IMR-90 (cell line): ENCODE measurements at regions not wholly inside any gene's neighbourhood (a gene's known extent, or its start where the extent isn't known, plus 50 kb on each side); places are given as distances from the start of the nearest gene placed in this dataset.

Source experiments
- ATAC-seq: fragments of 200-7000 bp; cut with Tn5 transposase; 2 replicates; pipeline ENCODE4 v1.9.1; 2020; ENCODE audit warnings: low read depth, mild to moderate bottlenecking, moderate library complexity
- BruUV-seq: library from RNA; stranded (reverse); fragments of 400-500 nt; replicated peaks from 2 replicates; lab custom pipeline; 2021; lab: Mats Ljungman, UMichigan
- CTCF ChIA-PET: fragments of 300-600 bp; formaldehyde crosslinking; extraction: SDS; loops from one replicate; lab custom pipeline; 2021; ENCODE audit warnings: antibody characterized with exemption; lab: Yijun Ruan, JAX
- POLR2A ChIA-PET: fragments of 300-600 bp; sonication (Branson Sonifier 250); formaldehyde crosslinking; loops from one replicate; lab custom pipeline; 2022; ENCODE audit warnings: antibody characterized with exemption; ENCODE audit not compliant: unreplicated experiment; lab: Charles Lee
- DNase-seq: peaks from one replicate; pipeline ENCODE4 v3.0.0; 2013
- H2AFZ ChIP-seq: replicated peaks from 2 replicates; pipeline ENCODE3; 2013; ENCODE audit warnings: low read length, mild to moderate bottlenecking; ENCODE audit not compliant: poor library complexity
- H2AK5ac ChIP-seq: 2 replicates; pipeline ENCODE4 v1.6.1; 2013; ENCODE audit warnings: low read depth, low read length, inconsistent platforms
- H2AK9ac ChIP-seq: replicated peaks from 2 replicates; pipeline ENCODE3; 2013; ENCODE audit warnings: mild to moderate bottlenecking, low read depth, low read length, moderate library complexity; ENCODE audit not compliant: poor library complexity
- H2BK120ac ChIP-seq: 2 replicates; pipeline ENCODE4 v1.6.1; 2013; ENCODE audit warnings: low read depth, low read length, inconsistent platforms
- H2BK15ac ChIP-seq: 3 replicates; pipeline ENCODE4 v1.6.1; 2013; ENCODE audit warnings: low read depth, low read length, inconsistent platforms
- H2BK20ac ChIP-seq: 2 replicates; pipeline ENCODE4 v1.6.1; 2013; ENCODE audit warnings: low read depth, mild to moderate bottlenecking, inconsistent platforms, low read length, moderate library complexity
- H2BK5ac ChIP-seq: 2 replicates; pipeline ENCODE4 v1.6.1; 2013; ENCODE audit warnings: mild to moderate bottlenecking, low read depth, low read length, inconsistent platforms; ENCODE audit not compliant: poor library complexity, severe bottlenecking
- H3K14ac ChIP-seq: replicated peaks from 2 replicates; pipeline ENCODE4 v1.6.1; 2013; ENCODE audit warnings: low read depth, low read length, inconsistent platforms
- H3K18ac ChIP-seq: 2 replicates; pipeline ENCODE4 v1.6.1; 2013; ENCODE audit warnings: low read depth, low read length, control low read depth
- H3K23ac ChIP-seq: 2 replicates; pipeline ENCODE4 v1.6.1; 2013; ENCODE audit warnings: low read depth, low read length, inconsistent platforms
- H3K27ac ChIP-seq: 2 replicates; pipeline ENCODE4 v1.5.1; 2013; ENCODE audit warnings: mild to moderate bottlenecking, control low read depth, low read length; ENCODE audit not compliant: insufficient read depth
- H3K27me3 ChIP-seq: 2 replicates; pipeline ENCODE4 v1.6.1; 2013; ENCODE audit warnings: low read length; ENCODE audit not compliant: control insufficient read depth, insufficient read depth
- H3K36me3 ChIP-seq: 2 replicates; pipeline ENCODE4 v1.6.1; 2013; ENCODE audit warnings: low read length, mixed read lengths; ENCODE audit not compliant: control insufficient read depth, insufficient read depth
- H3K4ac ChIP-seq: 2 replicates; pipeline ENCODE4 v1.6.1; 2013; ENCODE audit warnings: low read depth, low read length, inconsistent platforms
- H3K4me1 ChIP-seq: 2 replicates; pipeline ENCODE4 v1.6.1; 2013; ENCODE audit warnings: low read length, mixed read lengths; ENCODE audit not compliant: control insufficient read depth, insufficient read depth
- H3K4me2 ChIP-seq: 2 replicates; pipeline ENCODE4 v1.6.1; 2013; ENCODE audit warnings: low read depth, mild to moderate bottlenecking, control low read depth, low read length, moderate library complexity
- H3K4me3 ChIP-seq: 2 replicates; pipeline ENCODE4 v1.5.1; 2013; ENCODE audit warnings: low read depth, mild to moderate bottlenecking, control low read depth, low read length, moderate library complexity; ENCODE audit not compliant: insufficient read depth
- H3K56ac ChIP-seq: 2 replicates; pipeline ENCODE4 v1.6.1; 2013; ENCODE audit warnings: low read length, inconsistent platforms; ENCODE audit not compliant: insufficient read depth; ENCODE audit errors: extremely low read depth
- H3K79me1 ChIP-seq, 2 experiments: 2 replicates each; pipeline ENCODE4 v1.6.1; 2013; ENCODE audit warnings: low read length in 2 of 2, inconsistent platforms in 1 of 2, low read depth in 1 of 2
- H3K9ac ChIP-seq: 2 replicates; pipeline ENCODE4 v1.6.1; 2013; ENCODE audit warnings: low read depth, low read length, control low read depth
- H3K9me1 ChIP-seq: 2 replicates; pipeline ENCODE4 v1.6.1; 2013; ENCODE audit warnings: low read length, inconsistent platforms; ENCODE audit not compliant: insufficient read depth
- H3K9me3 ChIP-seq: 2 replicates; pipeline ENCODE4 v1.6.1; 2013; ENCODE audit warnings: low read length; ENCODE audit not compliant: control insufficient read depth, insufficient read depth
- H4K20me1 ChIP-seq: 2 replicates; pipeline ENCODE4 v1.6.1; 2013; ENCODE audit warnings: low read length, inconsistent platforms; ENCODE audit not compliant: insufficient read depth
- H4K5ac ChIP-seq: 2 replicates; pipeline ENCODE4 v1.6.1; 2013; ENCODE audit warnings: mild to moderate bottlenecking, low read depth, low read length, control low read depth
- H4K8ac ChIP-seq, 2 experiments: 2 replicates each; pipeline ENCODE4 v1.6.1; 2013; ENCODE audit warnings: low read depth in 2 of 2, low read length in 2 of 2, control low read depth in 1 of 2, inconsistent platforms in 1 of 2
- H4K91ac ChIP-seq: 2 replicates; pipeline ENCODE4 v1.6.1; 2013; ENCODE audit warnings: low read depth, low read length, inconsistent platforms; ENCODE audit not compliant: insufficient read depth
- BHLHE40 ChIP-seq: fragments of 150-350 bp; IDR thresholded peaks from 2 replicates; pipeline ENCODE4 v1.6.1; 2016; ENCODE audit warnings: mild to moderate bottlenecking, low read depth, low read length
- CEBPB ChIP-seq: IDR thresholded peaks from 2 replicates; pipeline ENCODE4 v1.6.1; 2012; ENCODE audit warnings: low read depth, low read length, improper control_type of control experiment
- CHD1 ChIP-seq: IDR thresholded peaks from 2 replicates; pipeline ENCODE4 v1.6.1; 2012; ENCODE audit warnings: low read depth, low read length, improper control_type of control experiment
- CTCF ChIP-seq: conservative IDR thresholded peaks from 2 replicates; pipeline ENCODE4 v1.5.1; 2012; ENCODE audit warnings: mild to moderate bottlenecking, low read depth, low read length, improper control_type of control experiment
- ELK1 ChIP-seq: fragments of 150-350 bp; IDR thresholded peaks from 2 replicates; pipeline ENCODE4 v1.6.1; 2016; ENCODE audit warnings: low read depth, mild to moderate bottlenecking, low read length, moderate library complexity, borderline replicate concordance
- MAFK ChIP-seq: IDR thresholded peaks from 2 replicates; pipeline ENCODE4 v1.6.1; 2012; ENCODE audit warnings: low read depth, low read length, improper control_type of control experiment
- MAZ ChIP-seq: IDR thresholded peaks from 2 replicates; pipeline ENCODE4 v1.6.1; 2012; ENCODE audit warnings: low read depth, mild to moderate bottlenecking, low read length, improper control_type of control experiment, moderate library complexity, borderline replicate concordance
- MXI1 ChIP-seq: IDR thresholded peaks from 2 replicates; pipeline ENCODE4 v1.6.1; 2012; ENCODE audit warnings: low read depth, mild to moderate bottlenecking, low read length, moderate library complexity, borderline replicate concordance
- NFE2L2 ChIP-seq: fragments of 150-350 bp; IDR thresholded peaks from 2 replicates; pipeline ENCODE4 v1.6.1; 2016; ENCODE audit warnings: low read depth, mild to moderate bottlenecking, low read length
- POLR2A ChIP-seq: IDR thresholded peaks from 2 replicates; pipeline ENCODE4 v1.6.1; 2012; ENCODE audit warnings: mild to moderate bottlenecking, low read depth, low read length
- RCOR1 ChIP-seq: IDR thresholded peaks from 2 replicates; pipeline ENCODE4 v1.6.1; 2012; ENCODE audit warnings: mild to moderate bottlenecking, low read length, improper control_type of control experiment; ENCODE audit not compliant: insufficient replicate concordance
- RFX5 ChIP-seq: IDR thresholded peaks from 2 replicates; pipeline ENCODE4 v1.8.0; 2012; ENCODE audit warnings: low read depth, mild to moderate bottlenecking, low read length, moderate library complexity
- SMC3 ChIP-seq: fragments of 150-350 bp; IDR thresholded peaks from 2 replicates; pipeline ENCODE4 v1.6.1; 2016; ENCODE audit warnings: low read depth, mild to moderate bottlenecking, antibody characterized with exemption, low read length, moderate library complexity
- WGBS, 2 experiments: methylation state at CpG; one replicate each; pipeline versions ENCODE4 v1.1.5 to v1.1.7; 2013; ENCODE audit warnings: missing lambda C conversion rate in 2 of 2; ENCODE audit not compliant: insufficient read length in 1 of 2; ENCODE audit errors: extremely low coverage in 2 of 2; 5-methylcytosine and 5-hydroxymethylcytosine counted together
- dilution Hi-C: fragments of 300-500 bp; cut with HindIII; formaldehyde crosslinking; loops from one replicate; pipeline ENCODE4 v1.14.3; 2018; ENCODE audit warnings: low sequenced_read_pairs; ENCODE audit not compliant: unreplicated experiment
- in situ Hi-C: fragments of 300-500 bp; cut with MboI; formaldehyde crosslinking; loops from 3 replicates; pipeline ENCODE4 v1.14.3; 2019; ENCODE audit warnings: low sequenced_read_pairs, inconsistent platforms, mixed read lengths
- intact Hi-C: fragments of 100-400 bp; cut with micrococcal nuclease; formaldehyde crosslinking; loops from 2 replicates; pipeline ENCODE4 v1.10.0; 2022

- CTCF ChIA-PET = interaction anchor here (0.6 kb wide), 1 partner anchor 575 kb away, joined by 3 read pairs; no protein-coding TSS in a partner anchor
- Histone ChIP-seq H4K20me1 (no peaks in the 10 kb centered on the region), H3K14ac (no peak overlapping the region), H3K18ac (no peak overlapping the region), H4K91ac (no peak overlapping the region), H3K9me3 (no peaks in the 10 kb centered on the region), H2AK9ac (no peak overlapping the region), H2BK15ac (no peak overlapping the region), H3K23ac (no peak overlapping the region), H2AK5ac (no peak overlapping the region), H3K27ac (no peak overlapping the region), H3K56ac (no peak overlapping the region), H2AFZ (no peak overlapping the region), H2BK120ac (no peak overlapping the region), H4K8ac (no peak overlapping the region), H3K4me2 (no peak overlapping the region), H4K5ac (no peak overlapping the region), H3K4ac (no peak overlapping the region), H2BK20ac (no peak overlapping the region), H2BK5ac (no peak overlapping the region), H3K79me1 (no peaks in the 10 kb centered on the region), H3K27me3 (peaks cover 5% of the 10 kb centered on the region), H3K4me3 (no peak overlapping the region), H3K4me1 (peaks cover 4% of the 10 kb centered on the region; the same call in 1 of the 2 replicates), H3K9ac (no peak overlapping the region), H3K9me1 (no peaks in the 10 kb centered on the region), H3K36me3 (no peaks in the 10 kb centered on the region)
- DNase-seq (peak; percentile 31), ATAC-seq (no peak)
- dilution Hi-C loops = no loop called here
- 100% methylated on average over 4 of the region's 8 CpGs; no CpG with 5 or more reads in 1 of the 2 experiments for WGBS, 2 experiments
- in situ Hi-C loops = no loop called here
- TF ChIP-seq CHD1 (no peak), MAZ (no peak), CTCF (no peak), CEBPB (no peak), ELK1 (no peak), RFX5 (no peak), MXI1 (no peak), RCOR1 (no peak), NFE2L2 (no peak), BHLHE40 (no peak), MAFK (no peak), SMC3 (no peak), POLR2A (no peak)
- intact Hi-C loops = no loop called here
- POLR2A ChIA-PET = no interaction called here
- BruUV-seq = no TSS peak
These were observed 79.0 kb upstream of the MAP10 start for GRCh38 chr1:232726048-232726779.
